ENCODE measurements at regions not wholly inside any gene's neighbourhood (a gene's known extent, or its start where the extent isn't known, plus 50 kb on each side); places are given as distances from the start of the nearest gene placed in this dataset.

GRCh38 chr2:220877897-220878296, 694.2 kb downstream of the EPHA4 start:
- no peak for TF ChIP-seq GTF2F1 (IDR thresholded peaks at IDR 0.05; ENCODE audit: low read length)
- TF ChIP-seq POLR2A (IDR thresholded peaks at IDR 0.05; ENCODE audit: insufficient read depth in 1 of 2, low read depth in 2 of 2, low read length in 2 of 2) = no peak
- no peak for TF ChIP-seq SUZ12 (IDR thresholded peaks at IDR 0.05; ENCODE audit: low read depth, low read length)
- TF ChIP-seq REST (IDR thresholded peaks at IDR 0.05; ENCODE audit: borderline replicate concordance in 1 of 2, low read depth in 1 of 2, low read length in 2 of 2) = no peak
- no peak for TF ChIP-seq ZNF530 (CRISPR knock-in tag; IDR thresholded peaks at IDR 0.05; ENCODE audit: low read depth)
- TF ChIP-seq CREB3 (CRISPR knock-in tag; IDR thresholded peaks at IDR 0.05) = no peak
- TF ChIP-seq SNAPC2 (CRISPR knock-in tag; IDR thresholded peaks at IDR 0.05) = no peak
- TF ChIP-seq MLXIP (CRISPR knock-in tag; IDR thresholded peaks at IDR 0.05; ENCODE audit: borderline replicate concordance) = no peak
- TF ChIP-seq POLR2AphosphoS5 (IDR thresholded peaks at IDR 0.05; ENCODE audit: low read depth, low read length) = no peak
- TF ChIP-seq ETS1 (CRISPR knock-in tag; IDR thresholded peaks at IDR 0.05) = no peak
- TF ChIP-seq GPN1 (CRISPR knock-in tag; IDR thresholded peaks at IDR 0.05; ENCODE audit: borderline replicate concordance) = no peak
